HL-60 (cell line): ENCODE measurements at regions not wholly inside any gene's neighbourhood (a gene's known extent, or its start where the extent isn't known, plus 50 kb on each side); places are given as distances from the start of the nearest gene placed in this dataset.

Source experiments
- DNase-seq, 2 experiments: peaks; one replicate each; pipeline ENCODE4 v3.0.0-alpha.2; 2010 to 2020; ENCODE audit warnings: low read depth in 1 of 2, low spot score in 1 of 2
- H3K27ac ChIP-seq: fragments of 250-450 bp; sonication (Bioruptor Pico); replicated peaks from 2 replicates; pipeline ENCODE4 v1.5.1; 2020; ENCODE audit warnings: mild to moderate bottlenecking, moderate library complexity
- H3K27me3 ChIP-seq: fragments of 250-450 bp; sonication (Bioruptor Pico); 2 replicates; pipeline ENCODE4 v1.5.1; 2021; ENCODE audit warnings: mild to moderate bottlenecking, moderate library complexity; ENCODE audit not compliant: insufficient read depth, poor library complexity, severe bottlenecking
- H3K4me3 ChIP-seq: replicated peaks from 2 replicates; pipeline ENCODE4 v1.5.1; 2011; ENCODE audit warnings: mild to moderate bottlenecking, control low read depth, low read length; ENCODE audit not compliant: insufficient read depth
- CTCF ChIP-seq: IDR thresholded peaks from one replicate; pipeline ENCODE4 v1.5.1; 2011; ENCODE audit warnings: low read length, control low read depth, inconsistent platforms; ENCODE audit not compliant: insufficient read depth
- GABPA ChIP-seq: IDR thresholded peaks from 2 replicates; pipeline ENCODE4 v1.6.1; 2012; ENCODE audit warnings: low read depth
- POLR2AphosphoS5 ChIP-seq: IDR thresholded peaks from 2 replicates; pipeline ENCODE4 v1.6.1; 2012; ENCODE audit warnings: low read depth
- REST ChIP-seq: IDR thresholded peaks from 2 replicates; pipeline ENCODE4 v1.6.1; 2012; ENCODE audit warnings: low read depth; ENCODE audit not compliant: insufficient replicate concordance
- SPI1 ChIP-seq: IDR thresholded peaks from 2 replicates; pipeline ENCODE4 v1.6.1; 2012; ENCODE audit warnings: low read depth, mild to moderate bottlenecking, borderline replicate concordance

- Histone ChIP-seq H3K27ac (no peak overlapping the region), H3K27me3 (peaks cover 32% of the 10 kb centered on the region), H3K4me3 (no peak overlapping the region)
- no peak for DNase-seq
- no peak for TF ChIP-seq POLR2AphosphoS5
- TF ChIP-seq REST, result no peak
- TF ChIP-seq SPI1, result no peak
- no peak for TF ChIP-seq CTCF
- no peak for TF ChIP-seq GABPA
Measured at GRCh38 chr2:176645494-176645893, 376.3 kb downstream of the MTX2 start.

GRCh38 chr2:176646033-176646615, 376.9 kb downstream of the MTX2 start:
- TF ChIP-seq SPI1 (no peak), POLR2AphosphoS5 (no peak), GABPA (no peak), CTCF (no peak), REST (no peak)
- DNase-seq, result no peak
- H3K4me3 ChIP-seq, result no peak overlapping the region
- H3K27me3 ChIP-seq, result peaks cover 28% of the 10 kb centered on the region
- no peak overlapping the region for H3K27ac ChIP-seq

- peaks cover 30% of the 10 kb centered on the region for H3K27me3 ChIP-seq
- H3K4me3 ChIP-seq, result no peak overlapping the region
- TF ChIP-seq POLR2AphosphoS5 (no peak), GABPA (no peak), CTCF (no peak), REST (no peak), SPI1 (no peak)
- no peak overlapping the region for H3K27ac ChIP-seq
- no peak for DNase-seq
Measured at GRCh38 chr2:176647325-176648165, 378.3 kb downstream of the MTX2 start.
